Fibroblast of lung (primary cell): ENCODE measurements at regions not wholly inside any gene's neighbourhood (a gene's known extent, or its start where the extent isn't known, plus 50 kb on each side); places are given as distances from the start of the nearest gene placed in this dataset.

Experiments
- DNase-seq, 2 donors: peaks; one replicate each; pipeline versions ENCODE4 v3.0.0 to v3.0.0-alpha.2; 2010; ENCODE audit warnings: low read depth in 2 of 2
- H2AFZ ChIP-seq: 2 replicates; pipeline ENCODE4 v1.5.1; 2012; ENCODE audit warnings: low read length, control low read depth, inconsistent platforms
- H3K27ac ChIP-seq: 2 replicates; pipeline ENCODE4 v1.5.1; 2011; ENCODE audit warnings: low read length, control low read depth; ENCODE audit not compliant: insufficient read depth
- H3K27me3 ChIP-seq: 2 replicates; pipeline ENCODE4 v1.5.1; 2011; ENCODE audit warnings: mild to moderate bottlenecking, low read length; ENCODE audit not compliant: control insufficient read depth, insufficient read depth
- H3K36me3 ChIP-seq: 2 replicates; pipeline ENCODE4 v1.5.1; 2011; ENCODE audit warnings: low read length; ENCODE audit not compliant: control insufficient read depth, insufficient read depth
- H3K4me1 ChIP-seq: 2 replicates; pipeline ENCODE4 v1.5.1; 2011; ENCODE audit warnings: low read length; ENCODE audit not compliant: control insufficient read depth, insufficient read depth; ENCODE audit errors: extremely low read depth
- H3K4me2 ChIP-seq: 2 replicates; pipeline ENCODE4 v1.5.1; 2011; ENCODE audit warnings: low read length, control low read depth; ENCODE audit not compliant: insufficient read depth; ENCODE audit errors: extremely low read depth
- H3K4me3 ChIP-seq, 4 experiments: fragments of 200-600 bp in 1 of 4; sonication (generic) in 1 of 4; replicated peaks in 1 of 4; 2 replicates each; pipeline ENCODE4 v1.5.1; 2011 to 2016; ENCODE audit warnings: low read length in 4 of 4, low read depth in 3 of 4, mild to moderate bottlenecking in 3 of 4, control low read depth in 2 of 4, inconsistent platforms in 1 of 4, mixed read lengths in 1 of 4; ENCODE audit not compliant: insufficient read depth in 1 of 4; ENCODE audit errors: control extremely low read depth in 1 of 4
- H3K79me2 ChIP-seq: 2 replicates; pipeline ENCODE4 v1.5.1; 2012; ENCODE audit warnings: mild to moderate bottlenecking, low read length, inconsistent platforms; ENCODE audit not compliant: control insufficient read depth, insufficient read depth
- H3K9ac ChIP-seq: 2 replicates; pipeline ENCODE4 v1.5.1; 2011; ENCODE audit warnings: mild to moderate bottlenecking, low read length, control low read depth; ENCODE audit not compliant: insufficient read depth
- H3K9me3 ChIP-seq: 2 replicates; pipeline ENCODE4 v1.5.1; 2012; ENCODE audit warnings: low read depth, low read length; ENCODE audit not compliant: control insufficient read depth, insufficient read depth
- H4K20me1 ChIP-seq: 2 replicates; pipeline ENCODE4 v1.5.1; 2011; ENCODE audit warnings: low read length; ENCODE audit not compliant: control insufficient read depth, insufficient read depth; ENCODE audit errors: extremely low read depth
- CTCF ChIP-seq, 2 donors: IDR thresholded peaks in 1 of 2; conservative IDR thresholded peaks in 1 of 2; 1 replicate in 1 of 2; 2 replicates in 1 of 2; pipeline ENCODE4 v1.5.1; 2011 to 2012; ENCODE audit warnings: low read length in 2 of 2, control low read depth in 1 of 2, inconsistent platforms in 1 of 2, low read depth in 1 of 2, mild to moderate bottlenecking in 1 of 2
- EZH2 ChIP-seq: IDR thresholded peaks from 2 replicates; pipeline ENCODE4 v1.5.1; 2012; ENCODE audit warnings: low read length, control low read depth, mild to moderate bottlenecking; ENCODE audit errors: missing control alignments

GRCh38 chr16:75943705-75944514 is 217.6 kb upstream of the CPHXL start:
- DNase-seq = no peak
- no peak overlapping the region for H3K9ac ChIP-seq
- no peak overlapping the region for H2AFZ ChIP-seq
- H4K20me1 ChIP-seq = no peaks in the 10 kb centered on the region
- no peak overlapping the region for H3K4me3 ChIP-seq
- TF ChIP-seq EZH2 (no peak), CTCF (conservative IDR thresholded peaks at IDR 0.05 in 1 of 2, IDR thresholded peaks at IDR 0.05 in 1 of 2; ENCODE audit: low read depth in 1 of 2, low read length in 2 of 2) (no peak)
- no peaks in the 10 kb centered on the region for H3K79me2 ChIP-seq
- H3K36me3 ChIP-seq = no peaks in the 10 kb centered on the region
- no peaks in the 10 kb centered on the region for H3K4me1 ChIP-seq
- no peak overlapping the region for H3K27ac ChIP-seq
- no peaks in the 10 kb centered on the region for H3K27me3 ChIP-seq
- H3K4me2 ChIP-seq = no peak overlapping the region
- no peaks in the 10 kb centered on the region for H3K9me3 ChIP-seq

DNA sequence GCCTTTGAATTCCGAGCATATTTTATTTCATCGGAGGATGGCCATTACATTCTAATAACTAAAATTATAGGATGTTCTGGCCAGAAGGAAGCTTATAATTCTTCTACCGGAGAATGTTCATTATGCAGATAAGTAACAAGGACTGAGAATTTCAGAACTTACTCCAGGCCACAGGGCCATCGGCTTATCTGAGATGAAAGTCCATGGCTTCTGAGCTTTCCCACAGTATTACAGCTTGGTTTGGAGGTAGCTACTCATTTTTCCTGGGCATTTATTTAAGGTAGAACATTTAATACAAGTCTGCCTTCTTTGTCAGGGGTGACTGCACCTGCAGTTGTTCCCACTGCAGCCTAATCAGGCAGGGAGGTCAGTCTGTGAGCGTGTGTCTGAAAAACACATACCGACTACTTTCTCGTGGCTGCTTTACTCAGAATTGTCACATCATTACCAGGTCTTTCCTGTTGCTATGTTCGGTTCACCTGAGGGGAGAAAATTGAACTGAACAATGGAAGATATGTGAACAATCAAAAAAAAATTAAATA is 219.7 kb upstream of the CPHXL start:
- Histone ChIP-seq H3K9me3 (no peaks in the 10 kb centered on the region), H2AFZ (no peak overlapping the region), H4K20me1 (no peaks in the 10 kb centered on the region), H3K27me3 (no peaks in the 10 kb centered on the region), H3K4me3 (no peak overlapping the region), H3K79me2 (no peaks in the 10 kb centered on the region), H3K9ac (no peak overlapping the region), H3K27ac (no peak overlapping the region), H3K36me3 (no peaks in the 10 kb centered on the region), H3K4me2 (no peak overlapping the region), H3K4me1 (no peaks in the 10 kb centered on the region)
- no peak for TF ChIP-seq CTCF (conservative IDR thresholded peaks at IDR 0.05 in 1 of 2, IDR thresholded peaks at IDR 0.05 in 1 of 2; ENCODE audit: low read depth in 1 of 2, low read length in 2 of 2)
- no peak for TF ChIP-seq EZH2
- DNase-seq = no peak

DNA sequence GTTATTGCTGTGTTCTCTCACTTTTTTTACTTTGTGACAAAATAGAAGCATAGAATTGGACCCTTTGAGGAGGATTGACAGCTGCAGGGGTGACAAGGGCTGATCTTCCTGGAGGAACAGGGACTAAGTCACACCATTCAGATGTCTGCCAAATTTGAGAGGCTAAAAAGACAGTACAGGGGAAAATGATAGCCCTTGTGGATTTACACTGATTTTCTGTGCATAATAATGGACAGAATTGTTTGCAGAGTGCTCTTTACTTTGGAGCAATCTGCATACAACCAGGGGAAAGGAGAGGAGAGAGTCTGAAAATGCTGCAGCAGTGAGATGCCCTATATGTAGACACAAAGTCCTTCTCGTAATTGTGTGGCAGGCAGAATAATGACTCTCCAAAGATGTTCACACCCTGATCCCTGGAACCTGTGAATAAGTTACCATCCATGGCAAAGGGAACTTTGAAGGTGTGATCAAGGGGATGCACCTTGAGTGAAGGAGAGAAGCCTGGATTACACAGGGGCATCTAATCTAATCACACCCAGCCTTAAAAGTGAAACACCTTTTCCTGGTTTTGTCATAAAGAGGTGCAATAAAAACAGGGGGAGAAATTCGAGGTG is 221.4 kb upstream of the CPHXL start:
- no peak for DNase-seq
- Histone ChIP-seq H3K9ac (no peak overlapping the region), H3K4me3 (no peak overlapping the region), H3K4me2 (no peak overlapping the region), H3K27ac (no peak overlapping the region), H3K36me3 (no peaks in the 10 kb centered on the region), H2AFZ (no peak overlapping the region), H3K27me3 (no peaks in the 10 kb centered on the region), H3K9me3 (no peaks in the 10 kb centered on the region), H3K4me1 (no peaks in the 10 kb centered on the region), H3K79me2 (no peaks in the 10 kb centered on the region), H4K20me1 (no peaks in the 10 kb centered on the region)
- no peak for TF ChIP-seq EZH2
